SK-N-SH (cell line): ENCODE measurements at regions not wholly inside any gene's neighbourhood (a gene's known extent, or its start where the extent isn't known, plus 50 kb on each side); places are given as distances from the start of the nearest gene placed in this dataset.

ENCODE experiments used
- CTCF ChIA-PET: fragments of 300-600, 350-600 bp; formaldehyde crosslinking; extraction: SDS; loops from one replicate; lab custom pipeline; 2021; lab: Yijun Ruan, JAX
- POLR2A ChIA-PET: fragments of 350-600 bp; sonication (Branson Sonifier 250); formaldehyde crosslinking; extraction: SDS; loops from one replicate; lab custom pipeline; 2020; ENCODE audit warnings: antibody characterized with exemption, inconsistent platforms; lab: Yijun Ruan, JAX
- DNase-seq: peaks from one replicate; pipeline ENCODE4 v3.0.0; 2012
- H2AFZ ChIP-seq: fragments of 200-600 bp; sonication (generic); 2 replicates; pipeline ENCODE4 v1.8.1; 2016; ENCODE audit warnings: antibody characterized with exemption, mild to moderate bottlenecking, low read depth
- H3F3A ChIP-seq: fragments of 200-600 bp; sonication (generic); replicated peaks from 2 replicates; pipeline ENCODE3; 2016; ENCODE audit warnings: antibody characterized with exemption, mild to moderate bottlenecking; ENCODE audit not compliant: insufficient read depth
- H3K27ac ChIP-seq, 2 experiments: fragments of 200-500 bp in 1 of 2; fragments of 200-600 bp in 1 of 2; sonication (Bioruptor generic) in 1 of 2; sonication (generic), shearing (Covaris generic) in 1 of 2; 2 replicates each; pipeline versions ENCODE4 v1.5.1 to v1.6.1; 2014 to 2016; ENCODE audit warnings: low read depth in 2 of 2, inconsistent platforms in 1 of 2, low read length in 1 of 2, mild to moderate bottlenecking in 1 of 2, mixed read lengths in 1 of 2
- H3K27me3 ChIP-seq: fragments of 200-600 bp; sonication (generic), shearing (Covaris generic); 2 replicates; pipeline ENCODE4 v1.6.1; 2016; ENCODE audit warnings: mixed run types; ENCODE audit not compliant: insufficient read depth
- H3K36me3 ChIP-seq, 2 experiments: fragments of 200-500 bp in 1 of 2; fragments of 200-600 bp in 1 of 2; sonication (Bioruptor generic) in 1 of 2; sonication (generic) in 1 of 2; replicated peaks in 1 of 2; 2 replicates each; pipeline versions ENCODE3 to v1.5.1; 2014 to 2016; ENCODE audit warnings: low read length in 1 of 2, mild to moderate bottlenecking in 1 of 2; ENCODE audit not compliant: insufficient read depth in 2 of 2, control insufficient read depth in 1 of 2
- H3K4me1 ChIP-seq, 2 experiments: fragments of 200-500 bp in 1 of 2; fragments of 200-600 bp in 1 of 2; sonication (Bioruptor generic) in 1 of 2; sonication (generic), shearing (Covaris generic) in 1 of 2; 2 replicates each; pipeline versions ENCODE4 v1.5.1 to v1.6.1; 2014 to 2016; ENCODE audit warnings: low read depth in 1 of 2, low read length in 1 of 2, mixed run types in 1 of 2; ENCODE audit not compliant: insufficient read depth in 2 of 2, control insufficient read depth in 1 of 2
- H3K4me2 ChIP-seq: fragments of 200-600 bp; sonication (generic), shearing (Covaris generic); 2 replicates; pipeline ENCODE4 v1.6.1; 2017; ENCODE audit warnings: mixed run types
- H3K4me3 ChIP-seq, 2 experiments: fragments of 200-500 bp in 1 of 2; fragments of 200-600 bp in 1 of 2; sonication (Bioruptor generic) in 1 of 2; sonication (generic), shearing (Covaris generic) in 1 of 2; 2 replicates each; pipeline versions ENCODE4 v1.5.1 to v1.8.1; 2014 to 2016; ENCODE audit warnings: low read depth in 2 of 2, inconsistent platforms in 1 of 2, low read length in 1 of 2, mild to moderate bottlenecking in 1 of 2, mixed read lengths in 1 of 2, moderate library complexity in 1 of 2
- H3K79me2 ChIP-seq: fragments of 200-600 bp; sonication (generic); 2 replicates; pipeline ENCODE4 v1.8.1; 2017; ENCODE audit warnings: mild to moderate bottlenecking; ENCODE audit not compliant: insufficient read depth
- H3K9ac ChIP-seq: fragments of 200-600 bp; sonication (generic); 2 replicates; pipeline ENCODE4 v1.6.1; 2017; ENCODE audit warnings: mixed run types
- H3K9me2 ChIP-seq: fragments of 200-600 bp; sonication (generic); 2 replicates; pipeline ENCODE4 v1.6.1; 2017; ENCODE audit warnings: mixed run types
- H3K9me3 ChIP-seq: fragments of 200-600 bp; sonication (generic); 2 replicates; pipeline ENCODE4 v1.6.1; 2017; ENCODE audit warnings: mixed run types, mild to moderate bottlenecking, moderate library complexity
- H4K20me1 ChIP-seq: fragments of 200-600 bp; sonication (generic); 2 replicates; pipeline ENCODE4 v1.6.1; 2017; ENCODE audit warnings: mild to moderate bottlenecking, mixed run types; ENCODE audit not compliant: insufficient read depth
- CTCF ChIP-seq: fragments of 200-600 bp; sonication (generic); IDR thresholded peaks from 2 replicates; pipeline ENCODE4 v1.6.1; 2017; ENCODE audit warnings: antibody characterized with exemption, mild to moderate bottlenecking, moderate library complexity
- ELF1 ChIP-seq: IDR thresholded peaks from 2 replicates; pipeline ENCODE4 v1.4.0; 2012
- EZH2phosphoT487 ChIP-seq: fragments of 200-600 bp; sonication (generic); IDR thresholded peaks from 2 replicates; pipeline ENCODE4 v1.6.1; 2017; ENCODE audit warnings: low read depth, mixed run types, mild to moderate bottlenecking, antibody characterized with exemption, moderate library complexity, borderline replicate concordance
- GABPA ChIP-seq: IDR thresholded peaks from 2 replicates; pipeline ENCODE4 v1.4.0; 2012; ENCODE audit warnings: low read depth, mild to moderate bottlenecking
- NRF1 ChIP-seq: IDR thresholded peaks from 2 replicates; pipeline ENCODE4 v1.6.1; 2012; ENCODE audit warnings: low read depth, mild to moderate bottlenecking, low read length
- POLR2AphosphoS5 ChIP-seq: IDR thresholded peaks from 2 replicates; pipeline ENCODE4 v1.6.1; 2012; ENCODE audit warnings: low read depth, low read length
- RAD21 ChIP-seq: IDR thresholded peaks from 2 replicates; pipeline ENCODE4 v1.6.1; 2012; ENCODE audit warnings: mild to moderate bottlenecking, low read length
- TAF1 ChIP-seq: IDR thresholded peaks from 2 replicates; pipeline ENCODE4 v1.6.1; 2012; ENCODE audit warnings: low read depth, mild to moderate bottlenecking, low read length, moderate library complexity, borderline replicate concordance
- TCF12 ChIP-seq: IDR thresholded peaks from 2 replicates; pipeline ENCODE4 v1.4.0; 2012
- ZBTB33 ChIP-seq: IDR thresholded peaks from 2 replicates; pipeline ENCODE4 v1.4.0; 2012; ENCODE audit warnings: low read depth, borderline replicate concordance
- WGBS: methylation state at CpG from one replicate; pipeline ENCODE4 v1.1.6; 2017; ENCODE audit warnings: low lambda C conversion rate; 5-methylcytosine and 5-hydroxymethylcytosine counted together

- Histone ChIP-seq H3K4me1 (no peaks in the 10 kb centered on the region; a peak in 1 of 4 replicates), H3K27me3 (no peaks in the 10 kb centered on the region), H3K79me2 (no peaks in the 10 kb centered on the region), H3K9ac (no peak overlapping the region), H3K9me2 (no peaks in the 10 kb centered on the region), H3K36me3 (no peaks in the 10 kb centered on the region), H3K4me2 (no peak overlapping the region), H3K9me3 (no peaks in the 10 kb centered on the region), H4K20me1 (no peaks in the 10 kb centered on the region), H3K4me3 (no peak overlapping the region), H3F3A (no peaks in the 10 kb centered on the region), H3K27ac (no peak overlapping the region), H2AFZ (no peak overlapping the region)
- ChIA-PET CTCF (interaction anchor here (1.0 to 1.3 kb wide), 2 partner anchors 8 to 22 kb away, joined by 4 read pairs; no protein-coding TSS in a partner anchor), POLR2A (no interaction called here)
- WGBS = 19% methylated on average over 2 of the region's 2 CpGs
- DNase-seq = no peak
- no peak for TF ChIP-seq ELF1
- no peak for TF ChIP-seq TCF12
- TF ChIP-seq ZBTB33 = no peak
- no peak for TF ChIP-seq EZH2phosphoT487
- no peak for TF ChIP-seq POLR2AphosphoS5
- TF ChIP-seq GABPA = no peak
- no peak for TF ChIP-seq TAF1
- TF ChIP-seq NRF1 = no peak
Observed at GRCh38 chr1:106972074-106972473, 84.4 kb upstream of the PRMT6 start.

- DNase-seq = no peak
- H3K36me3 ChIP-seq = no peaks in the 10 kb centered on the region
Observed at GRCh38 chr1:106975944-106976343, 80.5 kb upstream of the PRMT6 start.

More at GRCh38 chr1:106975944-106976343, 80.5 kb upstream of the PRMT6 start:
- no peaks in the 10 kb centered on the region for H3K9me2 ChIP-seq
- H4K20me1 ChIP-seq = no peaks in the 10 kb centered on the region
- H3K4me3 ChIP-seq = no peak overlapping the region
- CTCF ChIA-PET = no interaction called here
- TF ChIP-seq CTCF (peak; percentile 25), TCF12 (no peak), RAD21 (peak; percentile 10; the same call in 1 of the 2 replicates)
- H3K27me3 ChIP-seq = no peaks in the 10 kb centered on the region
- no peak overlapping the region for H3K9ac ChIP-seq
- POLR2A ChIA-PET = no interaction called here
- no peak overlapping the region for H3K27ac ChIP-seq
- H3K4me1 ChIP-seq = peaks cover 0 to 3% of the 10 kb centered on the region in 2 experiments; a peak in 2 of 4 replicates
- no peak overlapping the region for H3K4me2 ChIP-seq
- no peaks in the 10 kb centered on the region for H3K9me3 ChIP-seq
- H3F3A ChIP-seq = no peaks in the 10 kb centered on the region
- no peaks in the 10 kb centered on the region for H3K79me2 ChIP-seq
- WGBS = 47% methylated on average over 2 of the region's 2 CpGs
- H2AFZ ChIP-seq = no peak overlapping the region
